T-helper 1 cell treated with Interleukin-12 subunit alpha and Interleukin-12 subunit beta and Interleukin-4 antibody, amounts not matched to agents 30 μg/mL and 1 μg/mL, for 36 hours (primary cell): ENCODE measurements at regions not wholly inside any gene's neighbourhood (a gene's known extent, or its start where the extent isn't known, plus 50 kb on each side); places are given as distances from the start of the nearest gene placed in this dataset.
"Not testable (repeated sequence)": the region's sequence is repeated elsewhere in the genome, so short reads cannot be mapped to it uniquely, and the experiment has no call there.

Experiments used
- H3K27ac Mint-ChIP-seq: one replicate; pipeline ENCODE4 v1.8.0; 2021; ENCODE audit warnings: mild to moderate bottlenecking, mixed read lengths
- H3K27me3 Mint-ChIP-seq: one replicate; pipeline ENCODE4 v1.8.0; 2021; ENCODE audit warnings: low read depth, mixed read lengths
- H3K36me3 Mint-ChIP-seq: one replicate; pipeline ENCODE4 v1.8.0; 2021; ENCODE audit warnings: low read depth, mixed read lengths
- H3K4me1 Mint-ChIP-seq: one replicate; pipeline ENCODE4 v1.8.0; 2021; ENCODE audit warnings: low read depth, mixed read lengths
- H3K4me3 Mint-ChIP-seq: one replicate; pipeline ENCODE4 v1.8.0; 2021; ENCODE audit warnings: mild to moderate bottlenecking, moderate library complexity, mixed read lengths
- H3K9me3 Mint-ChIP-seq: one replicate; pipeline ENCODE4 v1.8.0; 2021; ENCODE audit warnings: mixed read lengths

DNA sequence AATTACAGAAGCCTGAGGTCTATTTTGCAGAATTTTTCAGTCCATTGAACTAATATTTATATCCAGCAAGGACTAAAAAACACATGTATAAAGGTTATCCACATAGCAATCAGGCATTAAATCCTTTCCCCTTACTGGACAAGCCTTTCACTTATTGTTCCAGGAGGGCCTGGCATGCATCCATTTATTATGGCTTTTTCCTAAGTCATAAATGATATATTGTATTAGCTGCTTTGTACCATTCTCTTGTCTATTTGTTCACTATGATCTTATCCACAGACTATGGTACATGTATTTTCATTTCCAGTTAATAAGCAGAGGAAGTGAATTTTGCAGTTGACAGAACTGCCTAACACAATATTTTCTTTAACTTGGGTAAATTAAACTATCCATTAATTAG is 105.4 kb upstream of the ANK2 start:
- no peaks in the 10 kb centered on the region for H3K36me3 Mint-ChIP-seq
- no peak overlapping the region for H3K4me3 Mint-ChIP-seq
- H3K27me3 Mint-ChIP-seq: peaks cover 16% of the 10 kb centered on the region
- no peaks in the 10 kb centered on the region for H3K4me1 Mint-ChIP-seq
- H3K27ac Mint-ChIP-seq: no peak overlapping the region
- no peaks in the 10 kb centered on the region for H3K9me3 Mint-ChIP-seq

DNA sequence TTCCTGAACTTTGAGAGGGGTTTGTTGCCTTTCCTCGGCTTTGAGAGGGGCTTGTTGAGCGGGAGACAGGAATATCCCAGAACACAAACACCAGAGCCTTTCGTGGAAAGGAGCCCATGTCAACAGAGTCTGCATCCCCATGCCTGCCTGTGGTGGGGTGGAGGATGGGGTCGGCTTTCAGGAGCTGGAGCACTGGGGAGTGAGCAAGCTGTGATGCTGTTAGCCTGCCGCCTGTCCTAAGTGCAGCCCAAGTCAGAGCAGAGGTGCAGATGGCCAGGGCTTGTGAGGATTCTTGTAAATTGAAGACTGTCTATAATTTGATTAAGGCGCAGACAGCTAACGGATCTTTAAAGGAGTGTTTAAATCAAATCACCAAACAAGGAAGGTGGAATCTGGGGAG is 103.3 kb upstream of the ANK2 start:
- Mint-ChIP-seq H3K4me3 (no peak overlapping the region), H3K4me1 (no peaks in the 10 kb centered on the region), H3K27ac (no peak overlapping the region), H3K27me3 (peaks cover 16% of the 10 kb centered on the region), H3K9me3 (no peaks in the 10 kb centered on the region), H3K36me3 (no peaks in the 10 kb centered on the region)

DNA sequence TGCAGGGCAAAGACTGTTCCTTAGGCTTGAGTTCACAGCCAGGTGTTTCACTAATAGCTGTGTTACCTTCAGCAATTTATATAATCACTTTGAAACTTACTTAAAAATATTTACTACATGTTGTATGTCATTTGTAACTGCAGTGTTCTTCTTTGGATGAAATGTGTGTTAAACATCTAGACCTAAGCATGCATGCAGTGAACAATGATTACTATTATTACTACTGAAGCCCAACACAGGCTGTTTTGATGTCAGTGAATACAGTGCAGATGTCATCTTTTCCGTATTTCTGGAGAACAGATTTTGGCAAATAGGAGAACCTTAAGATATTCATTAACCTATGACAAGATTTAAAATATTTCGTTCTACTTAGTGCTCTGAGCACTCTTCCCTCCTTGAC is 101.8 kb upstream of the ANK2 start:
- H3K36me3 Mint-ChIP-seq: no peaks in the 10 kb centered on the region
- H3K27ac Mint-ChIP-seq: no peak overlapping the region
- H3K9me3 Mint-ChIP-seq: no peaks in the 10 kb centered on the region
- H3K4me1 Mint-ChIP-seq: no peaks in the 10 kb centered on the region
- peaks cover 11% of the 10 kb centered on the region for H3K27me3 Mint-ChIP-seq
- H3K4me3 Mint-ChIP-seq: no peak overlapping the region

DNA sequence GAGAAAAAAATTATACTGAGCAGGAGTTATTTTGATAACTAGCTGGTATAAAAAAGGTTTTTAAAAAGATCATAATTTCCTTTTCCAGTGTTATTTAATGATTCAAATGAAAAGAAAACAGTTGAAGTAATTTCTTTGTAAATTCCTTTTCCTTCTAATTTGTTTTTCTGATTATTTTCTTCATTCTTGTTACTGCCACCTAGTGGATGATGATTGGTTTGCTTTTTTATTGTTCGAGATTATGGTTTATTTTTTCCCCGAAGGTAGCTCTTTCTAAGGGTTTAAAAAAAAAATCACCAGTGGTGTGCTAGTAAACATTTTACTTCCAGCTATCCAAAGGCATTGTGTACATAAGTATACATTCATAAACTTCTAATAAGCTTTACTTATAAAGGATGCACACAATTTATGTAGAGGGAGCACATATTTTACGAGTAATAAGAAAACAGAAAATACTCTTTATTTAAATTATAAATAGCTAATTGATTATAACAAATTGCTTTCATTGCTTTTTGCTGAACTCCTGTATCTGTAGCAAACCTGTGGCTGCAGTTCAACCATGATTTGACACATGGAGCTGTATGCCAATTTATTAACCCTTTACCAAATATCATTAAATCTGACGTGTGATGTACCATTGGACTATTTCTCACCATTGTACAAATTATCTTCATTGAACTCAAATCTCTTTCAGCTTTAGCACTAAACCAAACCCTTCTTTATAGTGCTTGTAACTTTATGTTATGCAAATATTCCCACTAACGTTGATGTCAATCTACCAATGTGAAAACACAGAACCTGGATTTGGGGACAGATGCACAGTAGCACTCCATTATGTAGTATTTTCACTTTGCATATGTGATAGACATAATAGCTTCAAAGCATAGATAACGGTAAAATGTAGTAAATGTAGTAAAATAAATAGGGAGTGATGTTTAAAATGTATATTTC is 97.8 kb upstream of the ANK2 start:
- Mint-ChIP-seq H3K9me3 (no peaks in the 10 kb centered on the region), H3K4me3 (no peak overlapping the region), H3K4me1 (no peaks in the 10 kb centered on the region), H3K27me3 (peaks cover 11% of the 10 kb centered on the region), H3K27ac (no peak overlapping the region), H3K36me3 (no peaks in the 10 kb centered on the region)

DNA sequence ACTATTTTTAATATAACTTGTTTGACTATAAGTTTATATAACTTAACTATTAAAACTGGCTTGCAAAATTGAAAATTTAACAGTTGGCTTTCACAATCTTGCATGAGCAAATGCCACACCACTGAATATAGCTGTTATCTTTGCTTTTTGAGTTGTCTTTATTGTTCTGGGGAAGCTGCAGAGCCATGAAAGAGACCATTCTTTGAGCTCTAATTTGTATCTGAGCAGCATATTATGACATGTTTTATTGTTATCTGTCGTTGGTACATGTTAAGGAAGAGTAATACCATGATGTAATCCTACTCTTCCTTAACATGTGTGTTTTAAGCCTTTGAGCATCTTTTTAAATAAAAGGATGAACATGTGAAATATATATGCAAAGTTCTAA is 97.1 kb upstream of the ANK2 start:
- Mint-ChIP-seq H3K4me3 (no peak overlapping the region), H3K4me1 (no peaks in the 10 kb centered on the region), H3K36me3 (no peaks in the 10 kb centered on the region), H3K9me3 (no peaks in the 10 kb centered on the region), H3K27ac (no peak overlapping the region), H3K27me3 (peaks cover 11% of the 10 kb centered on the region)

GRCh38 chr4:112953262-112953661 is 96.2 kb upstream of the ANK2 start:
- H3K4me3 Mint-ChIP-seq: no peak overlapping the region
- H3K27ac Mint-ChIP-seq: no peak overlapping the region
- H3K36me3 Mint-ChIP-seq: no peaks in the 10 kb centered on the region
- no peaks in the 10 kb centered on the region for H3K9me3 Mint-ChIP-seq
- peaks cover 6% of the 10 kb centered on the region for H3K27me3 Mint-ChIP-seq
- H3K4me1 Mint-ChIP-seq: no peaks in the 10 kb centered on the region

GRCh38 chr4:112954286-112954685 is 95.2 kb upstream of the ANK2 start:
- Mint-ChIP-seq H3K4me1 (no peaks in the 10 kb centered on the region), H3K27me3 (peaks cover 2% of the 10 kb centered on the region), H3K27ac (no peak overlapping the region), H3K4me3 (no peak overlapping the region), H3K9me3 (no peaks in the 10 kb centered on the region), H3K36me3 (no peaks in the 10 kb centered on the region)

GRCh38 chr4:112956484-112956896 is 93.0 kb upstream of the ANK2 start:
- Mint-ChIP-seq H3K4me1 (no peaks in the 10 kb centered on the region), H3K27me3 (no peaks in the 10 kb centered on the region), H3K27ac (no peak overlapping the region), H3K36me3 (no peaks in the 10 kb centered on the region), H3K9me3 (no peaks in the 10 kb centered on the region), H3K4me3 (no peak overlapping the region)

DNA sequence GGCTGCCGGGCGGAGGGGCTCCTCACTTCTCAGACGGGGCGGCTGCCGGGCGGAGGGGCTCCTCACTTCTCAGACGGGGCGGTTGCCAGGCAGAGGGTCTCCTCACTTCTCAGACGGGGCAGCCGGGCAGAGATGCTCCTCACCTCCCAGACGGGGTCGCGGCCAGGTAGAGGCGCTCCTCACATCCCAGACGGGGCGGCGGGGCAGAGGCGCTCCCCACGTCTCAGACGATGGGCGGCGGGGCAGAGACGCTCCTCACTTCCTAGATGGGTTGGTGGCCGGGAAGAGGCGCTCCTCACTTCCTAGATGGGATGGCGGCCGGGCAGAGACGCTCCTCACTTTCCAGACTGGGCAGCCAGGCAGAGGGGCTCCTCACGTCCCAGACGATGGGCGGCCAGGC is 91.7 kb upstream of the ANK2 start:
- H3K36me3 Mint-ChIP-seq, H3K4me3 Mint-ChIP-seq, H3K9me3 Mint-ChIP-seq: not testable (repeated sequence)

DNA sequence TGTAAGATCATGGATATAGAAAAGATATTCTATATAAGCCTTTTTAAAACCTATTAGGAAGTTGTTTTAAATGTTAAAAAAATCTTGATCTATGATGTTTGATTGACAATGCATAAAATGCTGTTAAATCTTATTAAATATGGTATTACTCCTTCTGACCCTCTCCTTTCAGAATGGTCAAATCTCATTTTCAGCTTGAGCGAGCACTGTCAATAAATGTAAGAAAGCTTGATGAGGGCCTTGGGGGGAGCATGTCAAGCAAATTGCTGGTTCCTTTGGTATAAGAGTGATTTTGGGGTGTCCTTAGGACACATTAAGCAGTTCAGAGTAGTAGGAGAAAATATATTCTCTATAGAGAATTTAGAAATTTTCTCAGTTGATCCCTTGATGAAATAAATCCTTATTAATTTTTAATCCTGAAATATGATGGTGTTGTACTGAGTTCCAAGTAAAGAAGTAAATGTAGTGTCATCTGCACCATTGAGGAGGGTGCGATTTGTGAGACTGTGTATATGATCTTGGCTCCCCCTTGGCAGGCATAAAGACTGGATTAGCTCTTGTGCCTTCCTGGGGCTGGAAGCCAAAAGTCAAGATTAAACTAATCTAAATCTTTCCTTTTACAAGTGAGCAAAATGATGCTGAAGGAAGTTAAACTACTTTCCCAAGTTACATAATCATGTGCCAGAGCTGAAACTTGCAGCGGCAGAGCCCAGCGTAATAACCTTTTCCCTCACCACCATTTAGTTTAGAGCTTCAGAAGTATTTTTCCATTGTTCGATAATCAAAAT is 82.6 kb upstream of the ANK2 start:
- no peaks in the 10 kb centered on the region for H3K27me3 Mint-ChIP-seq
- H3K27ac Mint-ChIP-seq: no peak overlapping the region
- no peaks in the 10 kb centered on the region for H3K36me3 Mint-ChIP-seq
- H3K4me1 Mint-ChIP-seq: no peaks in the 10 kb centered on the region
- peaks cover 3% of the 10 kb centered on the region for H3K9me3 Mint-ChIP-seq
- H3K4me3 Mint-ChIP-seq: no peak overlapping the region

More for the DNA sequence above, 91.7 kb upstream of the ANK2 start:
- not testable (repeated sequence) for H3K27ac Mint-ChIP-seq, H3K27me3 Mint-ChIP-seq, H3K4me1 Mint-ChIP-seq

- Mint-ChIP-seq H3K27ac (no peak overlapping the region), H3K27me3 (peaks cover 6% of the 10 kb centered on the region), H3K36me3 (no peaks in the 10 kb centered on the region), H3K4me1 (no peaks in the 10 kb centered on the region), H3K4me3 (no peak overlapping the region), H3K9me3 (peaks cover 3% of the 10 kb centered on the region)
Measured at GRCh38 chr4:112968451-112969159, 80.8 kb upstream of the ANK2 start.

DNA sequence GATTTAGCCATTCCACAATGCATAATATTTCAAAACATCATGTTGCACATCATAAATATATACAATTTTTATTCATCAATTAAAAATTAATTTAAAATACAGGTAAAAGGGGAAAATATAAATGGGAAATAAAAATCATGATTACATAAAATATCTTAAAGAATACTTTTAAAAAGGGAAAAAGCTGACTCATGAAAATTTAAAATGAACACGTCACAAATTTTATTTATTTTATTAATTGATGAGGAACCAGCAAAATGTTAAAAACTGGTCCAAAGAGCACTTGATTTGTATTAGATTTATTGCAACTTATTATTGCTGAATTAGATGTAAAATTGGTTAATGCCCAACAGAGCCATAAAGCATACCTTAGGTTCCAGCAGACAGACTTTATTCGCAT is 78.5 kb upstream of the ANK2 start:
- no peaks in the 10 kb centered on the region for H3K4me1 Mint-ChIP-seq
- no peak overlapping the region for H3K27ac Mint-ChIP-seq
- H3K9me3 Mint-ChIP-seq: no peaks in the 10 kb centered on the region
- H3K36me3 Mint-ChIP-seq: no peaks in the 10 kb centered on the region
- H3K4me3 Mint-ChIP-seq: no peak overlapping the region
- H3K27me3 Mint-ChIP-seq: peaks cover 6% of the 10 kb centered on the region

- Mint-ChIP-seq H3K9me3 (no peaks in the 10 kb centered on the region), H3K4me1 (no peaks in the 10 kb centered on the region), H3K27ac (no peak overlapping the region), H3K27me3 (peaks cover 6% of the 10 kb centered on the region), H3K4me3 (no peak overlapping the region), H3K36me3 (no peaks in the 10 kb centered on the region)
Measured at GRCh38 chr4:112973750-112974251, 75.7 kb upstream of the ANK2 start.

DNA sequence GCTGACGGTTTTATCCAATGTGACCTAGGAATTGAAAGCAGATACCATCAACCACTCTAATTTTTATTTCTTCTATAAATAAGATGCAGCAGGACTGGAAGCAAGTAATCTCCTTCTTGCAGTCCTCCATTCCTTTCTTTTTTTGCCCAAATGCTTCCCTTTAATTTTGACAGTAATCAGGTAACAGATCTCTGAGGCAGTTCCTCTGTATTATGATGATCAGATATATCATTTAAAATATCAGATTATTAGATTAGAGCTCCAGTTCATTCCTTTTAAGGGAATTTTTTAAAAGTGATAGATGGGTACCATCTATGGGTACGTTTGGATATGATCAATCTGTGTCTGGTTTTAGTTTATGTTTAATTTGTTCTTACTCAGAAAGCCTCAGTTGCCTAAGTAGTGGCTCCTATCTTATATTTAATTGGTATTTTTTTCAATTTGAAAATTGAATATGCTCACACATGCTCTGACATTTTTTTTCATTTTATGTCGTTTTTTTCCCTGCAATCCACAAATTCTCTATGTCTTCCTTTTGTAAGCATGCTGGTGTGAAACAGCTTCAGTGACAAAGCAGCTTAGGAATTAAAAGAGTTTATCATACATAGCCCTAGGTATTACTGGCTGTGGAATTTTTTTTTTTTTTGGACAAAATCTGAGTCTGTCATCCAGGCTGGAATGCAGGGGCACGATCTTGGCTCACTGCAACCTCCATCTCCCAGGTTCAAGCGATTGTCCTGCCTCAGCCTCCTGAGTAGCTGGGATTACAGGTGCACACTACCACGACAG is 73.7 kb upstream of the ANK2 start:
- H3K27ac Mint-ChIP-seq: no peak overlapping the region
- H3K4me1 Mint-ChIP-seq: no peaks in the 10 kb centered on the region
- no peaks in the 10 kb centered on the region for H3K36me3 Mint-ChIP-seq
- H3K27me3 Mint-ChIP-seq: peaks cover 6% of the 10 kb centered on the region
- no peak overlapping the region for H3K4me3 Mint-ChIP-seq
- H3K9me3 Mint-ChIP-seq: no peaks in the 10 kb centered on the region
